SKM-1 (cell line): ENCODE measurements at regions not wholly inside any gene's neighbourhood (a gene's known extent, or its start where the extent isn't known, plus 50 kb on each side); places are given as distances from the start of the nearest gene placed in this dataset.
A peak's percentile ranks its signal among the peaks of the same experiment; 100 is the strongest.
"Not testable (repeated sequence)": the region's sequence is repeated elsewhere in the genome, so short reads cannot be mapped to it uniquely, and the experiment has no call there.

Source experiments
- DNase-seq: peaks from one replicate; lab custom pipeline; 2025; ENCODE audit not compliant: unreplicated experiment; lab: John Stamatoyannopoulos, UW

- DNase-seq: no peak
These were observed 211.2 kb downstream of the PRDM9 start for GRCh38 chr5:23718564-23718963.

- no peak for DNase-seq
These were observed 213.9 kb downstream of the PRDM9 start for GRCh38 chr5:23721336-23721735.

DNA sequence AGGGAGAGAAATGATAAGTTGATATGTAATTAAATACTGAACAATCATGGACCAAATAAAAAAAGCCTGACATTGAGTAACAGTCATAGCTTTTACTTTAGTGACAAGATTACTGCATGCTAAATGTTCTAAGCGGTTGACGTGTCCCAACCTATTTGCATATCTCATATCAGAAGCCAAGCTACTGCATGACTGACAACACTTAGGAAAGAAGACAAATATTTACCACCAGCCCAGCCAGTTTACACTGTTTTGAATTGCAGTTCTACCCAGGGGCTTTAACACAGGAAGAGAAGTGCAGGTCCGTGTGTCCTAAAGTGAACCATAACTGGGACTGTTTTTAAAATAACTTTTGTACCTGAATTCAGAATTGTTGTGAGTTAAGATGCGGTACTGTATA lies 219.9 kb downstream of the PRDM9 start:
- no peak for DNase-seq

GRCh38 chr5:23730023-23730422 lies 222.6 kb downstream of the PRDM9 start:
- DNase-seq: no peak

- DNase-seq: no peak
These were observed 232.6 kb downstream of the PRDM9 start for GRCh38 chr5:23740029-23740428.

GRCh38 chr5:23742701-23743100 lies 235.3 kb downstream of the PRDM9 start:
- no peak for DNase-seq

DNA sequence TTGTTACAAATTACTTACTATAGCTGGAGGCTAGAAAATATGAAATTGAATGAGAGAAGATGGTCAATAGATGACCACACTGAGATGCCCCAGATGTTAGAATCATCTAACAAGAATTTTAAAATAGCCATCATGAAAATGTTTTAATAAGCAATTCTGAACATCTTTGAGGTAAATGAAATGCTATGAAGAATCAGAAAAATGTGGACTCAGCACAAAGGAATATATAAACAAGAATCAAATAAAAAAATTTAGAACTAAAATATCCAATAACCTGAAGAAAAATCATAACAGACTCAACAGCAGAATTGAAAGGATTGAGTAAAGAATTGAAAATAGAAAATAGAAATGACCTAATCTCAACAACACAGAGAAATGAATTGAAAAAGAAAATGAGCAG lies 248.5 kb downstream of the PRDM9 start:
- DNase-seq: no peak

GRCh38 chr5:23756779-23757178 lies 249.4 kb downstream of the PRDM9 start:
- DNase-seq: no peak

- DNase-seq: no peak
These were observed 255.8 kb downstream of the PRDM9 start for GRCh38 chr5:23763170-23763569.

GRCh38 chr5:23776684-23777083 lies 269.3 kb downstream of the PRDM9 start:
- DNase-seq: no peak

GRCh38 chr5:23800307-23800706 lies 292.9 kb downstream of the PRDM9 start:
- not testable (repeated sequence) for DNase-seq

DNA sequence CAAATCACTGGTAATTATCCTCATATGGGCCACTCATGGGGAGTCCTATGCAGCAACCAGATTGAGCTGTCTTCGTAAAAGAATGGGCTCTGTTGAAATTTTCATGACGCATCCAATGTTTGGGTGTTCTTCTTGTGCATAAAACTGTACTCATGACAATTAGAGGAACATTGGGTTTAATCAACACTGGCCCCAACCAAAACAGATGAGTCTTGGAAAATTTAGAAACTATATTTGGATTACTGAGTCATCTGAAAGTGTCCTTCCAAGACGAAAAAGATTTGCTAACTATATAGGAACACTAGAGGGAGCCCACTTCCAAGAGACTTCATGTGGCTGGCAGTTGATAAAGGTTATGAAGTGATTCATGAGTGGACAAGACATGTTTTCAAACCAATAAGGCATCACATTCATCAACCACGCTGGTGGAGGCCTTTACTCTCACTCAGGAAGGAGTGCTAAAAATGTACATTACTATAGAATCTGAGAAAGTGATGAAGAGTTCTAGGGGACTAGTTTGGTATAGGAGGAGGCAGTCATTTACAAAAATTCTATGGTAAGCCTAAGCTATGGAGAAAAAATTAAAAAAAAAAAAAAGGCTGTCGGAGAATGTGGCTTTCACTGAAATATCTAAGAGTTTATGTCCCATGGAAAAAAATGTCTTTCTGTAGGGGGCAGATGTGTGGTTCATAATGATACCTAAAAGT lies 313.5 kb downstream of the PRDM9 start:
- peak; percentile 25 for DNase-seq

DNA sequence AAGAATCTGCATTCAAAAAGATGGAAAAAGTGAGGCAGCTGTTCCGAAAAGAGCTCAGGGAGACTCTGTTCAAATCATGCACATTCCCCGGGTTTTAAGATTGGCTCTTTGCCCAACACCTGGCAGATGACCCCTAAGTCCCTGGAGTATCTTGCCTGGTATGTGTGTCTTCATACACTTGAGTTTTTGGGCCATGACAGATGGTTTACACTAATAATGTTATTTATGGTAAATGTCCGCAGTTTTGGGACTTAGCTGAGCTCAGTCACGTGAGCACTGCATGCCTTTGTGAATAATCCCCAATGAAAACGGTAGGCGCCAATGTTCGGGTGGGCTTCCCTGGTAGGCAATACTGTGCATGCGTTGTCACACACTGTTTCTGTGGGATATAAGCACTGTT lies 316.1 kb downstream of the PRDM9 start:
- DNase-seq: no peak

DNA sequence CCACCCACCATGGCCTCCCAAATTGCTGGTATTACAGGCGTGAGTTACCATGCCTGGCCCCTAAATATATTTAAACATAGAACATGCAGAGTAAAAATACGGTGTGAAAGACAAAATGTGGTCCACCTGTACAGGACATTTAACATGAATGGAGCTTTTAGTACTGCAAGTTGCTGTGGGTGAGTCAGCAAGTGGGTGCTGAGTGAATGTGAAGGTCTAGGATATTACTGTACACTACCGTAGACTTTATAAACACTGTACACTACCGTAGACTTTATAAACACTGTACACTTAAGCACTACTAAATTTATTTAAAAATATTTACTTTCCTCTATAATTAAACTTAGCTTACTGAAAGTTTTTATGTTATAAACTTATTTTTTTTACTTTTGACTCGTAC lies 317.8 kb downstream of the PRDM9 start:
- DNase-seq: no peak

DNA sequence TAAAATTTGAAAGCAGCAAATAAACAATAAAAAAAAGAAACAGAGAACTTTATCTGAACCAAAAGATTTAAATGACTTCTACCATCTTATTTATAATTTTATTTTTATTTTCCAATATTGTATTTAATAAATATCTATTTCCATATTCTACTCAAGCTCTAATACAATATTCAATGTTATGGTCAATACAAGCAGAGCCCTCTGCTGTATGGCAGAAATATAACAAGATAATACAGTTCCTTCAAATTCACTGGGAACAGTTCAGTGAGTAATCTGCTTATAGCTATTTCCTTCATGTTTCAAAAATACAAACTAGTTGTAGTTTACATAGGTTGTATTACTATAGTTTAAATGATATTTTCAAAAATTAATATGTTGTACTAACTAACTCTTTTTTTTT lies 332.7 kb downstream of the PRDM9 start:
- DNase-seq: peak; percentile 3

GRCh38 chr5:23864786-23865185 lies 357.4 kb downstream of the PRDM9 start:
- DNase-seq: no peak

DNA sequence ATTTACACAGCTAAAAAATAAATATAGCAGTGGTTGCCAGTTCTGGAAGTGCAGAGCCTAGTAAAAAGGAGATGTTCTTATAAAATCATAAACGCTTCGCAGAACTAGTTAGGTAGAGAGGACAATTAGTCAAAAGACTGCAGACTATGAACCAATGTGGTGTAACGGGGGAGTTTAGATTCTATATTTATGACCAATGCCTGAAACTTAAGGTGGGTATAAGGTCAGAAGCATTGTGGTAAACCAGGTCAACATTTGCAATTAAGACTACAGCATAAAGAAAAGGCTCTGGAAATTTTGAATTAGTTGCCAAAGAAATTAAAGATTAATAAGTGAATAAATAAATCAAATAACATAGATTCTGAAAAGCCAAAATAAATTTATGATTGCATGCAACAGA lies 370.4 kb downstream of the PRDM9 start:
- no peak for DNase-seq

- DNase-seq: no peak
These were observed 377.1 kb downstream of the PRDM9 start for GRCh38 chr5:23884405-23885031.

DNA sequence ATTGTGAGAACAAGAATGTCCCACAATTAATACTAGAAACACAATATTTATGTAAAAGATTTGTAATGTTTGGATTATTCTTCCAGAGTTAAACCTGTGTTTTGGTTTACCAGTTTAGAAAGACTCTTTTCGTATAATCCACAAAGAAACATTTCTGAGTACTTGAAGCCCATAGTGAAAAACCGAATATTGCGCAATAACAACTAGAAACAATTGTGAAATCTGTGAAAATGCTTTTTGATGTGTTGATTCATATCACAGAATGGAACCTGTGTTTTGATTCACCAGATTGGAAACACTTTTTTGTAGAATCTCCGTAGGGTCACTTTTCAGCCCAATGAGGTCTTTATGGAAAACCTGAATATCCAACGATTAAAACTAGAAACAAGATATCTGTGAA lies 386.2 kb downstream of the PRDM9 start:
- no peak for DNase-seq

- DNase-seq: no peak
These were observed 388.2 kb downstream of the PRDM9 start for GRCh38 chr5:23895614-23896013.

- DNase-seq: no peak
These were observed 423.6 kb downstream of the PRDM9 start for GRCh38 chr5:23930985-23931384.

- not testable (repeated sequence) for DNase-seq
These were observed 444.0 kb downstream of the PRDM9 start for GRCh38 chr5:23951261-23951928.
